ENCODE measurements at regions not wholly inside any gene's neighbourhood (a gene's known extent, or its start where the extent isn't known, plus 50 kb on each side); places are given as distances from the start of the nearest gene placed in this dataset.
"Not testable (repeated sequence)": the region's sequence is repeated elsewhere in the genome, so short reads cannot be mapped to it uniquely, and the experiment has no call there.

DNA sequence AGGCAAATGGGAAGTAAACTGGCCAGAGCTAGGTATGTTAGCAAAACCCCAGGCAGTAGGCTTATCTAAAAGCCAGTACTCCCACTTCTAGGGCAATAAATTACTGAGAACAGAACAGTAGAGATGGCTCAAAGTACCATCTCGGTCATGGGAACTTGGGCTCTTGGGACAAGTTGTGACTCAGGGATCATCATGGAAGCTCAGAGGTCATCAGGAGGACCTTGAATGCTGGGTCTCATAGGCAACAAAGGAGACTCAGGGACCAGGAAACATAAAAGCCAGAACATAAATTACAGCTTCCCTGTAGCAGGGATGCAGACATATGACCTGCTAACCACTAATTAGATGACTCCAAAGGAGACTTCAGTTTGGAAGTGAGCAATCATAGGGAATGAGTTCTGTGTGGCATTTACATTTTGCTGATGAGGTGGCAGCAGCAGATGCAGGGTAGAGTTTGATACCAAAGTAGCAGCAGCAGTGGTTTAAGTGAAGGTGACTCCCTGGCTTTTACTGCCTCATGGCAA, 97.6 kb upstream of the SCAF11 start:
- DNase-seq (ENCODE audit: low spot score) = no peak

DNA sequence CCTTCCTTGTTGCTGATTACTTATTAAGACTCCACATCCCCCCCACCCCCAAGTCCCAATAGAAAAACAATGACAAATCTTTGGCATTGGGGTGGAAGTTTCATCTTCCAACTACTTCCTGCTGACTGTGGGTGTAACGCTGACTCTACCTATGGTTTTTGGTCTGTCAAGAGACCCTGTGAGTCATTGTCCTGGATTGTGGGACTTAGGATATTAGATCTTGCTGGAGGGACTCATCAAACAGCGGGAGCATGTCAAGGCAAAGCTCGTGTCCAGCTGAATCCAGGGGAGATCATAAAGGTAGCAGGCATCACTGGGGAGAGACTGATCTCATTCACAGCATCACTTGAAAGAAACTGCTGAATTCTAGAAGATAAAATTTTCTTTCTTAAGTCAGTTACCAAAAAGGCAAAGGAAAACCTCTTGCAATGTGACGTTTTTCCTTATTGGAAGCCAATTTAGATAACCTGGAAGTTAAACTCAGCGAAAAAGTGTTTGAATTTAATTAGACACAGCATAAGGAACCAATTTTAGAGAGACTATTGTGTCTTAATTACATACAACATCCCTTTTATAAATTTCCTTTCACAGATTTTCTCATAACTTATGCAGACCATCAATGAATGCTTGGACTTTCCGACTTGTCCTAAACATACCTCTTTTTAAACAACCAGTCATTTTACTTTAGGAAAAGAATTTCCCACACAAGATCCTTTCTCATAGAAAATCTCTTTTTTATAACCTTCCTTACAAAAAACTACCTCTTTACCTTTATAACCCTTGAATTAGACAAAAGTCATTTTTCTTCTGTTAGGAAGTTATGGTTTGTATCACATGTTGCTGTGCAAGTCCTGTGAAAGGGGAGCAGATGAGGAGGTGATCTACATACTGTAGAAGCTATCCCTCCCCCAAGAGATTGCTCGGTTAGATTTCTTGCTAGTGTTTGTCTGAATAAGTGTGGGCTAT, 94.6 kb upstream of the SCAF11 start:
- no peak for DNase-seq (ENCODE audit: low spot score)

DNA sequence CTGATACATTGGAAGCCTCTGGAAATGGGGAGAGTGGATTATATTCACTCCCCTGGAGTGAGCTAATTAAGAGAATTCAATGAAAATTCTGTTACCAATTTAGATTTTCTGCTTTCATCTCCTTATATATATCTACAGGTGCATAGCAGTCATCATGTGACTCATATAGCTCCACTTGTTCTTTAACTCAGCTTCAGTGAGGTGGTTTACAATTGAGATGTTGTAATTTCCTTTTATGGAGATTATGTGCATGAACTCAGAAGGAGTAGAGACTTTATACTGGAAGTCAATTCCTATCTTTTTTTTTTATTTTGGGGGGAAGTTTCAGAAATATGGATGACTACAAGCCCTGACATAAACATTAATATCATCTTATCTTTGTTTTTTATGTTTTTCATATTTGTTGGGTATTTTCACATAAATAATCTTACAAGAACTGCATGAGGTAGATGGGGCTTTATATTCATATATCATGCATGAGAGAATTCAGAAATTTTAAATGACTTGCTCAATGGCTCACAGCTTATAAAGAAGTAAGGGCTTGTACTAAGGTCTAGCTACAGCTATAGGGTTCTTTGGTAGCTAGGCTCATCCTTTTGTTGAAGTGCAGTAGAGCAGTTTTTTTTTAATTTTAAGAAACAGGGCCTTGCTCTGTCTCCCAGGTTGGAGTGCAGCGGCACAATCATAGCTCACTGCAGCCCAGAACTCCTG, 92.3 kb upstream of the SCAF11 start:
- DNase-seq (ENCODE audit: low spot score) = no peak

DNA sequence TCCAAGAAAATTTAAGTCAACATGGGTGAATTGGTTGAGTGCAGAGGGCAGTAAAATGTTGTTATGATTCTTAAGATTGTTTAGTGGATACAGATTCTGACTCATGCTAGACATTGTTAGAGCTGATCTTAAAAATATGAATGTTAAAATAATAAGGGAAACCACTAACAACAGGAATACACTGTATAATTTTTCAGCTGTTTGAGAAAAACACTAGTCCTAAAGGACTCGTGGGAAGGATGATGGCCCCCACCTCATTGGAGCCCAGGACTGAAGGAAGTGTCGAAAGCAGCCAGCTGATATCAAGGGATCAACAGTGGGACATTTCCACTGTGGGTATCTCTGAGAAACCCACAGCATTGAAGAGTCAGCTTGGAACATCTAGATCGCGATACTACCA, 82.9 kb upstream of the SCAF11 start:
- DNase-seq (ENCODE audit: low spot score) = no peak

DNA sequence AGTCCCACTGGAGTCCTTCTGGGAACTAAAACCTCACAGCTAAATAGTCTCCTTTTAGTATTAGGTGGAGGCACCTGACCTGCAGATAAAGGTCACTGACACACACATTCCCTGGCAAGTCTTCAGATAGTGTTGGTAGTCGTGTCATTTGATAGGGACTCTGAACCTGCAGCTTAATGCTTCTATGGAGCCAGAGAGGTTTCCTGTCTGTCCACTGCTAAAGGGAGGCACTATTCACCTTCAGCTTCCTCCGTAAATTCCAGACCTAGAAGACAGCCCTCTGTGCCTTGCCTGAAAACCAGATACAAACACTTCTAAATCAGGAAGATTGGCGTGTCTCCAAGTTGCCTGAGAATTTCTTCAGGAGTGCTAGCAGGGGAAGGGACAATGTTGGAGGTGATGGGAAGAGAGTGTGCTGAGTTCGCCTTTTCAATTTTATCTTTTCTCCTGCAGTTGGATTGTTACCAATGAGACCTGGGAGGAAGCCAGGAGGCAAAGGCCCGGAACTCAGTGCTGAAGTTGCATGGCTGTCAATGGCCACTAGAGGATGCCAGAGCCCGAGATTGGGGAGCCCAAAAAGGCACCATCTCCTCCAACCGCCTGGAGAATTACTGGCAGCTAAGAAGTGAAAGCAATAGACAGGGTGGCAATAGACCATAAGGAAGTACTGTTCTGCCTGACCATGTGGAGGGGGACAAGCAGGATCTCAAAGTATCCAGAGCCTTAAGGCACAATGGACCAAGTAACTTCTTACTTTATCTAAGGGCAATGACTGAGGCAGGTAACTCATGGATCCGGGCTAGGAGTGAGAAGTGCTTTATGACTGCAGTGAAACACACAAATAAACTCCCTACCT, 81.6 kb upstream of the SCAF11 start:
- peak; percentile 41 for DNase-seq (ENCODE audit: low spot score)

DNA sequence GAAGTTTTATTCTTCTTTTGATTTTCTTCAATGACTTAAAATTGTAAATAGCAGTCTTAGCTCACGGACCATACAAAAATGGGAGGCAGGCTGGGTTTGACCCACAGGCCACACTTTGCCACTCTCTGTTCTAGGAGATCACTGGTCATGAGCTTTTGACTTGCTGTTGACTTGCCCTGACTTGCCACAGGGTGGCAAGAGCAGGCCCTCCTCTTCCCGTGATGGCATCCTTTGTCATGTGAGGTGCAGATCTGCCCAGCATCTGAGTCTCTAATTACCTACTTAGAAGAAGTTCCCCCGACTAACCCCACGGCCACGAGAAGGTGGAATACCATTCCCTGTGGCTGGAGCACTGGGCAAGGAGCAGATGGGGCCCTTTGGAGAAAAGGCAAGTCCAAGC, 81.0 kb upstream of the SCAF11 start:
- no peak for DNase-seq (ENCODE audit: low spot score)

DNA sequence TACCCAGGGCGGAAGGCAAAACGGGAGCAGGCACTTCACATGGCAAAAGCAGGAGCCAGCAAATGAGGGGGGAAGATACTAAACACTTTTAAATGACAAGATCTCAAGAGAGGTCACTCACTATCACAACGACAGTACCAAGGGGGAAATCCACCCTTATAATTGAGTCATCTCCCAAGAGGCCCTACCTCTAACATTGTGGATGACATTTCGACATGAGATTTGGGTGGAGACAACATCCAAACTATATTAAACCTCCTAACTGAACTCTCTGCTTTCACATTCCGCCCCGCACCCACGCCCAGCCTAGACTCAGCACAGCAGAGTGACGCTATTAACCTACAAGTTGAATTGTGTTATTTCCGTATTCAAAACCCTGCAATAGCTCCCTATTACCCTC, 76.7 kb upstream of the SCAF11 start:
- DNase-seq (ENCODE audit: low spot score) = no peak

DNA sequence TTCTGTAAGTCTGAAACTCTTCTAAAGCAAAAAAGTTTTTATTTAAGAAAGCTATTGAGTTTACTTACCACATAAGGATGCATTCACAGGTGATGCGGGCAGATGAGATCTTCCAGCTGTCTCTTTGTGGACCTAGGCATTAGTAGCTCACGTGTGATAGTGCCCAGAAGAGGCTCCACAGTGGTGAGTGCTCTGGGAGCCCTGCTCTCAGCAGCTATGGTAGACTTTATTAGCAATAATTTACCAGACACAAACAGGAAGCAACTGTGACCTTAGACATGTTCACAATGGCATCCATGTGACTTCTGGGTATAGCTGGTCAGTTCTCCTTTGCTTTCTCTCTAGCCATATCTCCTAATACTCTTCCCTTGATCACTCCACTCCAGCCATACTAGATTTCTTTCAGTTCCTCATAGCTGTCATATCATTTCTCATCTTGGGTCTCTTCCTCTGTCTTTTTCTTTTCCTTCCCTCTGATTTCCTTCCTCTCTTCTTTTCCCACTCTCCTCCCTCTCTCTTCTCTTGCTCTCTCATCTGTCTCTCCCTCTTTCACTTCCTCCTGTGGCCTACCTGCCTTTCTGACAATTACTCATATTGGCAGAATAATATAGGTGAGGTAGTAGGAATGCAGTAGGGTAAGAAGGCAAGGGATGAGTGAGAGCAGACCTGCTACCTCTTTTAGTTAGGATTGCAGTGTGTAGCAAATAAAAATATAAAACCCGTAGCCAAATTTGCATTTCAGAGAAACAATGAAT, 75.2 kb upstream of the SCAF11 start:
- no peak for DNase-seq (ENCODE audit: low spot score)

DNA sequence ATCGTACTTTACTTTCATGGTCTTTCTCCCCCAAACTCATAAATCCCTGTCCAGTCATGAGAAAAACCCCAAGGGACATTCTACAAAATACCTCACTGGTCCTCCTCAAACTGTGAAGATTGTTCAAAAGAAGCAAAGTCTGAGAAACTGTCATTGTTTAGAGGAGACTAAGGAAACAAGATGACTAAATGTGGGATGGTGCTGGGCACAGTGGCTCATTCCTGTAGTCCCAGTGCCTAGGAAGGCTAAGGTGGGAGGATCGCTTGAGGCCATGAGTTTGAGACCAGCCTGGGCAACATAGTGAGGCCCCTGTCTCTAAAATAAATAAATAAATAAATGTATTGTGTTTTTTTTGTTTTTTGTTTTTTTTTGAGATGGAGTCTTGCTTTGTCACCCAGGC, 74.2 kb upstream of the SCAF11 start:
- DNase-seq (ENCODE audit: low spot score) = no peak

DNA sequence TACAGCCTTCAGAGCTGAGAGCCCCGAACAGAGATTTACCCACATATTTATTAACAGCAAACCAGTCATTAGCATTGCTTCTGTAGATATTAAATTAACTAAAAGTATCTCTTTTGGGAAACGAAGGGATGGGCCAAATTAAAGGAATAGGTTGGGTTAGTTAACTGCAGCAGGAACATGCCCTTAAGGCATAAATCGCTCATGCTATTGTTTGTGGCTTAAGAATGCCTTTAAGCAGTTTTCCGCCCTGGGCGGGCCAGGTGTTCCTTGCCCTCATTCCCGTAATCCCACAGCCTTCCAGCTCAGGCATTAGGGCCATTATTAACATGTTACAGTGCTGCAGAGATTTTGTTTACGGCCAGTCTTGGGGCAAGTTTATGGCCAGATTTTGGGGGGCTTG, 68.3 kb upstream of the SCAF11 start:
- not testable (repeated sequence) for DNase-seq (ENCODE audit: low spot score)

DNA sequence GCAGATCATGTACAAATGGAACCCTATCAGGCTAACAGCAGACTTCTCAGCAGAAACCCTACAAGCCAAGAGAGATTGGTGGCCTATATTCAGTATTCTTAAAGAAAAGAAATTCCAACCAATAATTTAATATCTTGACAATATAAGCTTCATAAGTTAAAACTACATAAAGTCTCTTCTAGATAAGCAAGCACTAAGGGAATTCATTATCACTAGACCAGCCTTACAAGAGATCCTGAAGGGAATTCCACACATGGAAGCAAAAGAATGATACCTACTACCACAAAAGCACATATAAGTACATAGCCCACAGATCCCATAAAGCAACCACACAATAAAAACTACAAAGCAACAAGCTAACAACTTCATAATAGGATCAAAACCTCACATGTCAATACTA, 60.4 kb upstream of the SCAF11 start:
- DNase-seq (ENCODE audit: low spot score) = no peak

DNA sequence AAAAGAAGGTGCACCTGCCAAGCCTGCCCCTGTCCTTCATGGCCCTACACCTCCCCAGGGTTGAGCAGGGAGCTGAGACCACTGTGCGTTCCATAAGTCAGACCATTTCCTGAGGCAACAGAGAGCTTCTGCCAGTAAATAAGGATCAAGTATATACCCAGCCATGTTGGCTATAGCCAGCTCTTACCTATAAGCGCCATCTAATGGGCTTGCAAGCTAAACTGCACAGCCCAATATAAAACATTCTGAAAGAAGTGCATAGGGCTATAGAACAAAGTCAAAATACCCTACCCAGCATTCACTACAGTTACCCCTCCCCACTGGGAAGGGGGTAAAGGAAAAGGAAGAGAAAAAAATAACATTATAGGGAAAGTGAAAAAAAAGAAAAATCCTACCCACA, 59.3 kb upstream of the SCAF11 start:
- DNase-seq (ENCODE audit: low spot score) = no peak

DNA sequence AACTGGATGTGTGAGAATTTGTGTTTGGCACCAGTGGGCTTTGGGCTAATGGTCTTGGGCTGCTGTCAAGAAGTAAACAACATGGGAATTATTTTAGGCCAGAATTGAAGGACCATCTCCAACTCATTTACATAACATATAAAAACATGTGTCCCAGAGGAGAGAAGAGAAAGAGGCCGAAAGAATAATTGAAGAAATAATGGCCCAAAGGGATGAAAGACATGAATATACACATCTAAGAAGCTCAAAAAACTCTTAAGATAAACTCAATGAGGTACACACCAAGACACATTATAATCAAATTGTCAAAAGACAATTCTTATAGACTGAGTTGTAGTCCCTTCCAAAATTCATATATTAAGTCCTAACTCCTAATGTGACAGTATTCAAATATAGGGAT, 56.1 kb upstream of the SCAF11 start:
- no peak for DNase-seq (ENCODE audit: low spot score)

DNA sequence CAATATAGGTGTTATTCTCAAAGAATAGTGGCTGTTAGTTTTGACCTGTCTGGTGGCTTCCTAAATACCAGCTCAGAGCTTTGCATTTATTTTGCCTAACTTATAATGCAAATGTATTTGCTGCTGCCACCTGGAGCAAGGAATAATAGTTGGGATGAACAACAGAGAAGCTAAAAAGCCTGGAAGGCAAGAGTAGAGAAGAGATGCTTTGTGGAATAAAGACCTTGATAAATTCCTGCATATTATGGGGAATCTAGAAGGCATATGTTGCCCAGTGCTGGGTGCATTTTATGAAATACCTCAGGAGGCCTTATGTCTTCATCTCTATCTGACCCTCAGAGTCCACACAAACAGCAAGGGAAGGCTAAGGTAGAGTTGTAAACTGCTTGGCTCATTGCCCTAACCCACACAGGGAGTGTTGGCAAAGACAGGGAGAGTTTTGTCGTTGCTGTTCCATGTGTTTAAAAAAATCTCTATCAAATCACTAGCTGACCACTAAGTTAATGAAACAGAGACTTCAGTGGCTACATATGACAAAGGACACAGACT, 53.7 kb upstream of the SCAF11 start:
- DNase-seq (ENCODE audit: low spot score) = no peak
